Body of pancreas (tissue), 4 donors: ENCODE measurements at regions not wholly inside any gene's neighbourhood (a gene's known extent, or its start where the extent isn't known, plus 50 kb on each side); places are given as distances from the start of the nearest gene placed in this dataset.

Source experiments
- ATAC-seq: fragments of 150-250 bp; one replicate; pipeline ENCODE4 v1.9.1; 2016
- DNase-seq, 4 donors: peaks; one replicate each; pipeline ENCODE4 v3.0.0-alpha.2; 2019
- H3K27ac ChIP-seq, 4 donors: fragments of 200-600 bp; sonication (generic); 1 replicate in 3 of 4; 2 replicates in 1 of 4; pipeline versions ENCODE4 v1.5.1 to v1.6.1; 2016 to 2019; ENCODE audit warnings: mild to moderate bottlenecking in 1 of 4, mixed read lengths in 1 of 4, moderate library complexity in 1 of 4
- H3K27me3 ChIP-seq, 2 donors: fragments of 200-600 bp; sonication (generic); one replicate each; pipeline ENCODE4 v1.6.0; 2016; ENCODE audit warnings: mild to moderate bottlenecking in 1 of 2
- H3K36me3 ChIP-seq, 2 donors: fragments of 200-600 bp; sonication (generic); replicated peaks in 1 of 2; 2 replicates each; pipeline ENCODE4 v1.5.1; 2016; ENCODE audit warnings: low read depth in 2 of 2; ENCODE audit not compliant: insufficient read depth in 1 of 2
- H3K4me1 ChIP-seq: fragments of 200-600 bp; sonication (generic); one replicate; pipeline ENCODE4 v1.6.0; 2016
- H3K4me3 ChIP-seq, 2 donors: fragments of 200-600 bp; sonication (generic); 1 replicate in 1 of 2; 2 replicates in 1 of 2; pipeline ENCODE4 v1.5.1; 2016 to 2019
- H3K9me3 ChIP-seq, 3 donors: fragments of 200-600 bp; sonication (generic); 1 replicate in 2 of 3; 2 replicates in 1 of 3; pipeline ENCODE4 v1.5.1; 2016
- POLR2A ChIP-seq, 3 donors: fragments of 450-650 bp; IDR thresholded peaks; one replicate each; pipeline ENCODE4 v1.6.1; 2016; ENCODE audit warnings: antibody characterized with exemption in 3 of 3, mild to moderate bottlenecking in 2 of 3
- WGBS, 2 donors: methylation state at CpG; one replicate each; pipeline ENCODE4 v1.1.5; 2017; 5-methylcytosine and 5-hydroxymethylcytosine counted together
- intact Hi-C: fragments of 100-400 bp; cut with DNase I; formaldehyde crosslinking; loops from one replicate; pipeline ENCODE4 v1.15.1; 2023
- TF ChIP-seq, protein P1 (sequence below), 7 experiments: fragments of 450-650 bp in 4 of 7; fragments of 200-600 bp in 3 of 7; sonication (generic) in 3 of 7; IDR thresholded peaks; one replicate each; pipeline ENCODE4 v1.5.1; 2016 to 2019; ENCODE audit warnings: antibody characterized with exemption in 7 of 7

DNA sequence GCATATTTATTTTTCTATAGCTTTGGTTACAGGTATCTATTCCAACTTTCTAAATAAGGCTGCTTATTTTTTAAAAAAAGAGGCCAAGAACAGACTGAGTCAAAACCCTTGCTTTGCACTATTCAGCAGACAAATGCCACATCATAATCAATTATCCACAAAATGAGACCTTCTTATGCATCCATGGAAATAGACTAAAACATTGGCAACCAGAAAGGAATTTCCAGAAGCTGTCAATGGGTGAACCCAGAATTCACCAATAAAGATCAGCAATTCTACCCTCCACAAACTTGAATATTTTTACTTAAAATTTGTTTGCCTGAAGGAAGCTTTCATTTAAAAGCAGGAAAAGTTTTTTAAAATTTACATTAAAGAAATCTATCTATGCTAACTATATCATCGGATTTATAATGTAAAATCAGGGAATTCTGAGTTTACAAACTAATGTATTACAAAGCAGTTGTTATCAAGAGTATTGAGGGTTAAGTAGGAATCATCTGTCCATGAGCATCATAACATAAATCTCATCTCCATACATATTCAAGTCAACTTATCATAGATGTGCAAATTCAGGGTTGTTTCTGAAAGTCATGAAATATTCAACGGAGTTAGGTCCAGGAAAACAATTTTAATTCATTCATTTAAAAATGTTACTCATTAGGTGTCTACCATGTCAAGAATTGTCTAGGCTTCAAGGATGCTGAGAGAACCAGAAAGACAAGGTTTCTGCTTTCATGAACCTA, 548.0 kb downstream of the SATB2 start:
- Histone ChIP-seq H3K4me3 (no peak overlapping the region), H3K4me1 (no peaks in the 10 kb centered on the region), H3K36me3 (no peaks in the 10 kb centered on the region), H3K9me3 (no peaks in the 10 kb centered on the region), H3K27ac (no peak overlapping the region), H3K27me3 (no peaks in the 10 kb centered on the region)
- DNase-seq (no peak), ATAC-seq (no peak)
- intact Hi-C loops: no loop called here
- WGBS, 2 donors: 44 to 63% methylated on average over 2 of the region's 2 CpGs
- TF ChIP-seq, protein P1, sequence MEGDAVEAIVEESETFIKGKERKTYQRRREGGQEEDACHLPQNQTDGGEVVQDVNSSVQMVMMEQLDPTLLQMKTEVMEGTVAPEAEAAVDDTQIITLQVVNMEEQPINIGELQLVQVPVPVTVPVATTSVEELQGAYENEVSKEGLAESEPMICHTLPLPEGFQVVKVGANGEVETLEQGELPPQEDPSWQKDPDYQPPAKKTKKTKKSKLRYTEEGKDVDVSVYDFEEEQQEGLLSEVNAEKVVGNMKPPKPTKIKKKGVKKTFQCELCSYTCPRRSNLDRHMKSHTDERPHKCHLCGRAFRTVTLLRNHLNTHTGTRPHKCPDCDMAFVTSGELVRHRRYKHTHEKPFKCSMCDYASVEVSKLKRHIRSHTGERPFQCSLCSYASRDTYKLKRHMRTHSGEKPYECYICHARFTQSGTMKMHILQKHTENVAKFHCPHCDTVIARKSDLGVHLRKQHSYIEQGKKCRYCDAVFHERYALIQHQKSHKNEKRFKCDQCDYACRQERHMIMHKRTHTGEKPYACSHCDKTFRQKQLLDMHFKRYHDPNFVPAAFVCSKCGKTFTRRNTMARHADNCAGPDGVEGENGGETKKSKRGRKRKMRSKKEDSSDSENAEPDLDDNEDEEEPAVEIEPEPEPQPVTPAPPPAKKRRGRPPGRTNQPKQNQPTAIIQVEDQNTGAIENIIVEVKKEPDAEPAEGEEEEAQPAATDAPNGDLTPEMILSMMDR (IDR thresholded peaks at IDR 0.05): no peak
- TF ChIP-seq POLR2A (IDR thresholded peaks at IDR 0.05): no peak

DNA sequence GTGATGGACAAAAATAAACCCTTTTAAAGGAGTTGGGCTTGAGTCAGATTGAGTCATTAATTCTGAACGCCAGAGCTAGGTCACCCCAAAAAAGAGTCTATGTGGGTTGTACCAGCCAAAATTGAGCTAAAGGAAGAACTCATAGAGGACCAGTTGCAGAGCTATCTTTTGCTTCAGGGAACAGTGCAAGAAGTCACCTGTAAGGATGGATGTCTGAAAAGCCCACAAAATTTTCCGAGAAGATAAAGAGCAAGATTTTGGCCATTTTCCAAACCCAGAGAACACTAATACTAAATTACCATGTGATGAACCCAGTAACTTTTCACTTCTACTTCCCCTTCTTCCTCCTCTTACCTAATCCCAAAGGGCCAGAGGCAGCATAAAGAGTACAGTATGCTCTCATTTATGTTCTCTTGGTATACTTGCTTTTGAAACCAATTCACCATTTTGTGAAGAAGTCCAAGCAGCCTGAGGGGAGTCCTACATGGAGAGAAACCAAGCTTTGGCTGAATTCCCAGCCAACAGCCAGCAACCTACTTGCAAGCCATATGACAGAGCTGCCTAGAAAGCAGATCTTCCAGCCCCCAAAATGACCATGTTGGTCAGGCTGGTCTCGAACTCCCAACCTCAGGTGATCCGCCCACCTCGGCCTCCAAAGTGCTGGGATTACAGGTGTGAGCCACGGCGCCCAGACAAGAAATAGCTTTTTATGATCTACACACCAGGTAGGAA, 551.7 kb downstream of the SATB2 start:
- no peaks in the 10 kb centered on the region for H3K27me3 ChIP-seq
- 55 to 56% methylated on average over 7 of the region's 7 CpGs for WGBS, 2 donors
- no peak overlapping the region for H3K27ac ChIP-seq
- TF ChIP-seq, protein P1 (IDR thresholded peaks at IDR 0.05): no peak
- no peak for TF ChIP-seq POLR2A (IDR thresholded peaks at IDR 0.05)
- H3K4me3 ChIP-seq: no peak overlapping the region
- no peak for DNase-seq
- ATAC-seq: no peak
- no peaks in the 10 kb centered on the region for H3K36me3 ChIP-seq
- intact Hi-C loops: no loop called here
- no peaks in the 10 kb centered on the region for H3K9me3 ChIP-seq
- H3K4me1 ChIP-seq: no peaks in the 10 kb centered on the region

DNA sequence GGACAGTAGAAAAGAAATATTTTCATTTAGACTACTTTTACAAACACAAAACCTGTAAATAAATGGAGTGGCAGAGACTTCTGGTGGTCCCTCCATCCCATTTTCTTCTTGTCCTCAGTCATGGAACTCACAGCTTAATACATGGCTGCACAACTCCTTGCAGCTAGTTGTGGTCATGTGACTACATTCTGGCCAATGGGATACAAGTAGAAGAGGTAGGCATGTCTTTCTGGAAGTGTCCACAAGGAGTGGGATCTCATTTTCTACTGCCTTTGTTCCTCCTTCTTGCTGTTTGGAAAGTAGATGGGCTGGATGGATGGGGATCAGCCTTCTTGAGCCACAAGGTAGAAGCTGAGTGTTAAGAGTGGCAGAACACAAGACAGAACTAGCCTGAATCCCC, 555.8 kb downstream of the SATB2 start:
- Histone ChIP-seq H3K4me3 (no peak overlapping the region), H3K9me3 (no peaks in the 10 kb centered on the region), H3K27me3 (no peaks in the 10 kb centered on the region), H3K4me1 (no peaks in the 10 kb centered on the region), H3K36me3 (no peaks in the 10 kb centered on the region), H3K27ac (no peak overlapping the region)
- no peak for ATAC-seq
- intact Hi-C loops: no loop called here
- DNase-seq: no peak
- TF ChIP-seq POLR2A (IDR thresholded peaks at IDR 0.05): no peak
- TF ChIP-seq, protein P1 (IDR thresholded peaks at IDR 0.05): no peak

DNA sequence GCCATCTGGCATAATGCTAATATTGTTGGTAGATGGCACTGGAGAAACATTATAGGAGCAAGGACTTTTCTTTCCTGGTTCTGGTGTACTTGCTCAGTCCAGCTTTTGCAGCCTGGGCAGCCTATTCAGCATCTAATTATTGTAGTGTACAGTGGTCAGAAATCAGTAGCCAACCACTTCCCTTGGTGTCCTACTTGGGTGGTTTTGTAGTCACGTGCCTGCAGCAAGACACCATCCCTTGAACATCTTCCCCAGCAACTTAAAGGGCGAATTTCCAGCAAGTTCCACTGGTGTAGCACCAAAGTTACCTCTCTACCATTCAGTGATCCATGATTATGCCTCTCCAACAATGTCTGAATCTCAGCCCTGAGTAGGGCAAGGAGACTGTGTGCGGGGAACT, 557.6 kb downstream of the SATB2 start:
- intact Hi-C loops: no loop called here
- H3K27ac ChIP-seq: no peak overlapping the region
- no peak overlapping the region for H3K4me3 ChIP-seq
- H3K9me3 ChIP-seq: no peaks in the 10 kb centered on the region
- H3K27me3 ChIP-seq: no peaks in the 10 kb centered on the region
- H3K4me1 ChIP-seq: no peaks in the 10 kb centered on the region
- TF ChIP-seq POLR2A (IDR thresholded peaks at IDR 0.05): no peak
- TF ChIP-seq, protein P1 (IDR thresholded peaks at IDR 0.05): no peak
- H3K36me3 ChIP-seq: no peaks in the 10 kb centered on the region
- no peak for ATAC-seq
- DNase-seq: no peak
- WGBS, 2 donors: 53 to 61% methylated on average over 3 of the region's 3 CpGs

DNA sequence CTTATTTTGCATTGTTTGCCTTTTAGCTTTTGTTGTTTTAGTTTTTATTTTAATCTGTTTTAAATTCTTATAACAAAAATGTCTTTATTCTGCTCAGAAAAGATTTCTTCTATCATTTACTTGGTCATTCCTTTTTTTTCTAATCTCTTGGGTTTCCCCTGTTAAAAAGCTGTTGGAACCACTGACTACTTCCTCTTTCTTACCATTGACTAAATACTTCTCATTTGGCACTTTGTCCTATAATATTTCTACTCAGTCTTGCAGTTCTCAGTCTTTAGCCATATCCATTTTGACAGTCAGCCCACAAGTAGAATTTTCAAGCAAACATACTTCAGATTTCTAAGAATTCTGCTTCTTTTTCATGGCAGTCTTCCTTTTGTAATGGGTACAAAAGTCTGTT, 567.2 kb downstream of the SATB2 start:
- no peak overlapping the region for H3K27ac ChIP-seq
- no peak for ATAC-seq
- H3K4me3 ChIP-seq: no peak overlapping the region
- H3K4me1 ChIP-seq: no peaks in the 10 kb centered on the region
- intact Hi-C loops: no loop called here
- TF ChIP-seq, protein P1 (IDR thresholded peaks at IDR 0.05): no peak
- no peak for TF ChIP-seq POLR2A (IDR thresholded peaks at IDR 0.05)
- no peaks in the 10 kb centered on the region for H3K9me3 ChIP-seq
- no peaks in the 10 kb centered on the region for H3K27me3 ChIP-seq
- DNase-seq: no peak
- H3K36me3 ChIP-seq: no peaks in the 10 kb centered on the region
